ENCODE measurements at regions not wholly inside any gene's neighbourhood (a gene's known extent, or its start where the extent isn't known, plus 50 kb on each side); places are given as distances from the start of the nearest gene placed in this dataset.

GRCh38 chr4:160117686-160118085 is 1014.8 kb downstream of the RAPGEF2 start:
- no peak for TF ChIP-seq HDAC6 (IDR thresholded peaks at IDR 0.05; ENCODE audit: low read depth, low read length)
- no peak for TF ChIP-seq POLR2A (IDR thresholded peaks at IDR 0.05; ENCODE audit: control extremely low read depth in 1 of 2, low read depth in 2 of 2, low read length in 2 of 2)
- no peak for TF ChIP-seq CTCF (IDR thresholded peaks at IDR 0.05; ENCODE audit: control extremely low read depth in 1 of 3, insufficient read depth in 1 of 3, low read depth in 1 of 3, low read length in 3 of 3)
- TF ChIP-seq CREB1 (IDR thresholded peaks at IDR 0.05) = no peak
- TF ChIP-seq NRF1 (IDR thresholded peaks at IDR 0.05; ENCODE audit: low read depth, low read length) = no peak
- TF ChIP-seq ZNF274 (IDR thresholded peaks at IDR 0.05; ENCODE audit: borderline replicate concordance, extremely low read depth, low read length) = no peak
- TF ChIP-seq YY1 (IDR thresholded peaks at IDR 0.05; ENCODE audit: low read depth, low read length) = no peak
- TF ChIP-seq ASH2L (IDR thresholded peaks at IDR 0.05; ENCODE audit: low read length) = no peak
- no peak for TF ChIP-seq CEBPB (IDR thresholded peaks at IDR 0.05; ENCODE audit: low read depth, low read length)

Measured in H1 (cell line).